Stimulated activated memory B cell treated with anti-CD40 and anti-IgM and Interleukin-4, amounts not matched to agents 10 μg/mL and 1 μg/mL and 100 μg/mL, for 72 hours (primary cell): ENCODE measurements at regions not wholly inside any gene's neighbourhood (a gene's known extent, or its start where the extent isn't known, plus 50 kb on each side); places are given as distances from the start of the nearest gene placed in this dataset.
"Not testable (repeated sequence)": the region's sequence is repeated elsewhere in the genome, so short reads cannot be mapped to it uniquely, and the experiment has no call there.

Experiments used
- ATAC-seq: fragments of 150-1000 bp; cut with Tn5 transposase; 2 replicates; pipeline ENCODE4 v1.10.0; 2021
- H3K27ac Mint-ChIP-seq: one replicate; pipeline ENCODE4 v1.8.0; 2022; ENCODE audit warnings: mild to moderate bottlenecking, mixed read lengths
- H3K27me3 Mint-ChIP-seq: one replicate; pipeline ENCODE4 v1.8.0; 2022; ENCODE audit warnings: mixed read lengths
- H3K36me3 Mint-ChIP-seq: one replicate; pipeline ENCODE4 v1.8.0; 2022; ENCODE audit warnings: mixed read lengths
- H3K4me1 Mint-ChIP-seq: one replicate; pipeline ENCODE4 v1.8.0; 2022; ENCODE audit warnings: mixed read lengths
- H3K4me3 Mint-ChIP-seq: one replicate; pipeline ENCODE4 v1.8.0; 2022; ENCODE audit warnings: mild to moderate bottlenecking, moderate library complexity, mixed read lengths
- H3K9me3 Mint-ChIP-seq: one replicate; pipeline ENCODE4 v1.8.0; 2022; ENCODE audit warnings: mixed read lengths

DNA sequence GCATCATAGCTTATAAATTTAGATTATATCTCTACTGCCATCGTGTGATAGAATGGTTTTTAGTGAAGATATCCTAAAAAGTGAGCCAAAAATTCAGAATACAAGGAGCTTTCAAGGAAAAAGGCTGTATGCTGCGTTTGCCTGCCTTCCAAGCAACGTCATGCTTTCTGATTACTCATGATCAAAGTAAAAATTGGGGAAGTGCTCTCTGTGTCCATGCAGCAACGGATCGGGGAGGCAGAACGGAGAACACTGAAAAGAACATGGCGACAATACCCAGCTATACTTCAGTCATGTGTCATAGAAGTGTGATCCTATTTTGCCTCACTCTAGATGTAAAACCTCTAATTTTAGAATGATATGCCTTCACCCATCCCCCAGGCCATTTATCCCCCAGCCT, 185.7 kb downstream of the SUCLG1 start:
- H3K4me3 Mint-ChIP-seq, result no peak overlapping the region
- peaks cover 5% of the 10 kb centered on the region for H3K27me3 Mint-ChIP-seq
- ATAC-seq, result no peak
- peaks cover 5% of the 10 kb centered on the region for H3K9me3 Mint-ChIP-seq
- H3K36me3 Mint-ChIP-seq, result no peaks in the 10 kb centered on the region
- H3K27ac Mint-ChIP-seq, result no peak overlapping the region
- H3K4me1 Mint-ChIP-seq, result no peaks in the 10 kb centered on the region

DNA sequence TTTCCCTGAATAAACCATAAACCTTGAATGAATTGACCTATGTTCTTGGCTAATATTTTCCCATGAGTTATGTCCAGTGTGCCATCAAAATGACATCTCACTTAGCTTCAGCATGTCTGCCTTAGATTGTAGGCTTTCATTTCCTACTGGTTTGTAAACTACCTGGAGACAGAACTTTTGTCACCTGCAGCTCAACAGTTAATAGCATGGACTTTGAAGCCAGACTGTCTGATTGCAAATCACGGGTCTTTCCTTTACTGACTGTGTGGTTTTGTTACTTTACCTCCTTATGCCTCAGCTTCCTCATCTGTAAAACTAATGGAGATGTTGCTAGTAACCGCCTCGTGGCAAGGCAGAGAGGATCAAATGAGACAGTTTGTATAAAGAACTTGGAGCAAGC, 187.1 kb downstream of the SUCLG1 start:
- Mint-ChIP-seq H3K27ac (no peak overlapping the region), H3K36me3 (no peaks in the 10 kb centered on the region), H3K9me3 (peaks cover 8% of the 10 kb centered on the region), H3K4me3 (no peak overlapping the region), H3K4me1 (no peaks in the 10 kb centered on the region), H3K27me3 (no peaks in the 10 kb centered on the region)
- no peak for ATAC-seq

DNA sequence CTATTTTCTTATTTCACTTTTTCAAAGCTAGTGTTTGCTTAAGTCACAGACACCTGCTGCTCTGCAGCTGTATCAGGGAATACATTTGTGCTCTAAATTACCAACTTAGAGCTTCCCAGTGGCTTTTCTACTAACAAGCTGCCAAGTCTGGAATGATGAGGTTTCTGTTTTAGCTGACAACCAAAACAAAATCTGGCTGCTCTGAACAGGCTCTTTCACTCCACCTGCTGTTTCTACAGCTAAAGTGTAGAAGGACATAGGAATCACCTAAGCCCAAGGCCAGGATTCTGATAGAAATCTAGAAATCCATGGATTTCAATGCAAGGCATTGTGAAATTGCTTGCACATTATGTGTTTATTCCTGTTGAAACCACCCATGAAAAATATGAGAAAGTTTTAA, 201.2 kb downstream of the SUCLG1 start:
- Mint-ChIP-seq H3K9me3 (peaks cover 8% of the 10 kb centered on the region), H3K27ac (no peak overlapping the region), H3K4me3 (no peak overlapping the region), H3K36me3 (no peaks in the 10 kb centered on the region), H3K4me1 (no peaks in the 10 kb centered on the region), H3K27me3 (peaks cover 9% of the 10 kb centered on the region)
- ATAC-seq, result no peak

DNA sequence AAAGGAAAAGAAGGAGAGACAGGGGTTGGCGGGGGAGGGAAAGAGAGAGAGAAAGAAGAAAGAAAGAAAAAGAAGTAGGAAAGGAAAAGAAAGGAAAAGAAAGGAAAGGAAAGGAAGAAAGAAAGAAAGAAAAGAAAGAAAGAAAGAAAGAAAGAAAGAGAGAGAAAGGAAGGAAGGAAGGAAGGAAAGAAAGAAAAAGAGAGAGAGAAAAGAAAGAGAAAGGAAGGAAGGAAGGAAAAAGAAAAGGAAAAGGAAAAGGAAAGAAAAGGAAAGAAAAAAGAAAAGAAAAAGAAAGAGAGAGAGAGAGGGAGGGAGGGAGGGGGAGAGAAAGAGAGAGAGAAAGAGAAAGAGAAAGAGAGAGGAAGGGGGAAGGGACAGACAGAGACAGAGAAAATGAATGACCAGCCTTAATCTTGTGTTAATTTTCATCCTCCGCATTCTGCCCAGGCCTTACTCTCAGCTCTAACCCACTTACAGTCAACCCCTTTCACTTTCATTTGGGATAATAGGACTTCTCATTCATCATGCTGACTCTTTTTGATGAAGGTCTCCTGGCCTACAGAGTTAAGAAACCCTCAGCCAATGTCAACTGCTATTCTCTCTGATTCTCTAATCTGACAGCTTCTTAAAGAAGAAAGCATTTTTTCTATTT, 207.3 kb downstream of the SUCLG1 start:
- Mint-ChIP-seq H3K27ac (no peak overlapping the region), H3K27me3 (no peaks in the 10 kb centered on the region), H3K4me3 (no peak overlapping the region), H3K9me3 (no peaks in the 10 kb centered on the region), H3K4me1 (peaks cover 8% of the 10 kb centered on the region), H3K36me3 (no peaks in the 10 kb centered on the region)
- ATAC-seq, result peak; percentile 16

DNA sequence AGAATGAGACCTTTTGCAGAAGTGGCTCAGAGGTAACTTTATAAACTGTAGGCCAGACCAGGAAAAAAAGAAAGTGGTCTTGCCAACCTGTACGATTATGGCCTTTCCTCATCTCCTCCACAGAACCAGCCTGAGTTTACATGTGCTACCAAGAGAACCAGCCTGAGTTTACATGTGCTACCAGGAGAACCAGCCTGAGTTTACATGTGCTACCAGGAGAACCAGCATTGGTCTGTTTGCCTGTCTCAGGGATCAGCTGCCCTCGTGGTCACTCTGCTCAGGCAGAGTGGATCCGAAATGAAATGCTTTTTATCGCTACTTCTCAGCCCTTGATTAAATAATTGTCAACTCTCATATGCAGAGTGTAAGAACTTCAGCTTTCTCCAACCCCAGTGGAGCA, 209.9 kb downstream of the SUCLG1 start:
- no peaks in the 10 kb centered on the region for H3K9me3 Mint-ChIP-seq
- no peaks in the 10 kb centered on the region for H3K36me3 Mint-ChIP-seq
- H3K4me1 Mint-ChIP-seq, result peaks cover 8% of the 10 kb centered on the region
- H3K27ac Mint-ChIP-seq, result no peak overlapping the region
- no peaks in the 10 kb centered on the region for H3K27me3 Mint-ChIP-seq
- H3K4me3 Mint-ChIP-seq, result no peak overlapping the region
- no peak for ATAC-seq

DNA sequence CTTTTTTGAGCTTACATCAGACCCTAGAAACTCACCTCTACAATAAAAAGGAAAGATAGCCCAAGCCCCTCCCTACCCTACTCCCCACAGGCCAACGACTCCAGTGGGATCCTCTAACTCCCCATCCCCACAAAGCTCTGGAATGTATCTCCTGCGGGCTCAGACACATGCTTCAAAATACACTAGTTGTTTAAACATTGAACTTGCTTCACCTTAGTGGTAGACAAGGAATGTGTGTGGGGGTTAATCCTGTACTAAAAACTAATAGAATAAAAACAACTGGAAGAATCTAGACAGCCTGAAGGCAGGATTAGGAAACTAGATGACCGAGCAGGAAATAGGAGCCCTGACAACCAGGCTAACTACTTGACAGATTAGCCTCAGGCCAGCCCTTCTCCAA, 211.5 kb downstream of the SUCLG1 start:
- Mint-ChIP-seq H3K4me3 (no peak overlapping the region), H3K9me3 (no peaks in the 10 kb centered on the region), H3K36me3 (no peaks in the 10 kb centered on the region), H3K27me3 (no peaks in the 10 kb centered on the region), H3K4me1 (peaks cover 8% of the 10 kb centered on the region), H3K27ac (no peak overlapping the region)
- no peak for ATAC-seq

DNA sequence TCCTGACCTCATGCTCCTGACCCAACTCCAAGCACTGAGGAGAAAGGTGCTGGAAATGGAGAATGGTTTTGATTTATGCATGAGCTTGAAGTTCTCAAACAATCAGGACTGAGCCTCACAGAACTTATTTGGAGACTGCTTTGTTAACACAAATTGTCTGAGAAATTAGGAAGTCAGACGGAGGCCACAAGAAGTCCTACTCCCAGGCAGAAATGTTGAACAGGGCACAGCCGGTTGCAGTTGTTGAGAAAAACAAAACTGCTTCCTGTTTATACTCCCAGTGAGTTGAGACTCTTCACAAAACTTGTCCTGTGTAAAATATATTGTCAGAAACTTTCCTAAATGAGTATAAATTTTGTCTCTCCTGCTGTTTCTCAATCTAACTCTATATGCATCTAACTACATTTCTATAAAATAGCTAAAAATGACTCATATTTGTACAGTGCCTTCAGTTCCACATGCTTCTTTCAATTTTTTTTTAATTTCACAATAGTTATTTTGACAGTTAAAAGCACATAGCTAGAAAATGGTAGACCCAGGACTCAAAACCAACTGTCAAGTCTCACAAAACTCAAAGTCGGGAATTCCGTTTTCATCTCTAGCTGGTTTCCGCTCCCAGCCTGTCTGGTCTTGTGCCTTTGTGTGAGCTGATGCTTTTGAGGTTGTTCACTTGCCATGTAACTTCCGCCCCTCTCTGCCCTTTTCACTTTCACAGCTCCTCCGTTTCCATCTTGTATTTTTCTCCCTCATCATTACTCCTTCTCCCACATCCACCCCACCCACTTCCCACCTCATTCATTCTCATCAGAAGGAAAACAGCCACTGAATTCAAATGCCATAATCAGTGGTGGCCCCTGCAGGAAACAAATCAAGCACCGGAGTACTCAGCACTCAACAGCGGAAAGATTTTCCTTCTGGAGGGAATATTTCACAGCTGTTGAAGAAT, 215.0 kb downstream of the SUCLG1 start:
- Mint-ChIP-seq H3K27me3 (no peaks in the 10 kb centered on the region), H3K4me3 (no peak overlapping the region), H3K9me3 (no peaks in the 10 kb centered on the region), H3K36me3 (no peaks in the 10 kb centered on the region), H3K4me1 (no peaks in the 10 kb centered on the region), H3K27ac (no peak overlapping the region)
- no peak for ATAC-seq

DNA sequence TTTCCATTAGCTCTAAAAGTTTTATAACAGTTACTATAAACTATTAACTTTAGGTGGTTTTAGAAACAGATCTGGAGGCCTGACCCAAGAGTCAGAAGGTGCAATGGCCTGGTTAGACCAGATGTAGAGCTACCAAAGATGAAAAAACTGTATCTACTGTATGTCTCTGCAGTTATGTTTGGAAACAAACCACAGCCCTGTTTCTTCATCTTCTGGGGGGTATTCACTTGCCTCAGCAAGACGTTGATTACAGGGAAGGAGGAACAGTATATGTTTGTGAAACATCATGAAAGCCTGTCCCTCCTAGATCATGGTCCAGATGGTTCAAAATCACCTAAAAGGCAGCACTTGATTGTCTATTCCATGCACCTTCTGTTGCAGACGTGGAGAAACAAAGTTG, 220.2 kb downstream of the SUCLG1 start:
- H3K27ac Mint-ChIP-seq, result no peak overlapping the region
- H3K4me3 Mint-ChIP-seq, result no peak overlapping the region

DNA sequence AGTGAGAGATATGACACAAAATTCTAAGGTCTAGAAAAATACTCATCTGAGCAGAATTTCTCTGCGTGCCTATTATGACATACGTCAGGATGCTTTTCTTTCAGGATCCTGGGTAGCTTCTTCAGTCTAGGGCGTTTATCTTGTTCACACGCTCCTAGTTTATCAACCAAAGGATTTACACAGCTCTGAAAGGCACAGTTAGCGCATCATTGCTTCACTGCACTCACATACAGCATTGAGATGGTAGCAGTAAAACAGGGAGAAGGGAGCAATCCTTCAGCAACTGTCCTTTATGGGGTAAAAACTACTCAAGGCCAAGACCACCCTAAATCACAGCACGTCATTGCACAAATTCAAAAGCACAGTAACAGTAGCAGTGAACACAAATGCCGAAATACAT, 222.8 kb downstream of the SUCLG1 start:
- H3K27ac Mint-ChIP-seq, result no peak overlapping the region
- no peaks in the 10 kb centered on the region for H3K9me3 Mint-ChIP-seq
- no peaks in the 10 kb centered on the region for H3K36me3 Mint-ChIP-seq
- H3K4me3 Mint-ChIP-seq, result no peak overlapping the region
- no peaks in the 10 kb centered on the region for H3K27me3 Mint-ChIP-seq
- no peak for ATAC-seq
- no peaks in the 10 kb centered on the region for H3K4me1 Mint-ChIP-seq

More for the DNA sequence above, 220.2 kb downstream of the SUCLG1 start:
- no peaks in the 10 kb centered on the region for H3K4me1 Mint-ChIP-seq
- no peak for ATAC-seq
- no peaks in the 10 kb centered on the region for H3K27me3 Mint-ChIP-seq
- H3K9me3 Mint-ChIP-seq, result no peaks in the 10 kb centered on the region
- no peaks in the 10 kb centered on the region for H3K36me3 Mint-ChIP-seq

DNA sequence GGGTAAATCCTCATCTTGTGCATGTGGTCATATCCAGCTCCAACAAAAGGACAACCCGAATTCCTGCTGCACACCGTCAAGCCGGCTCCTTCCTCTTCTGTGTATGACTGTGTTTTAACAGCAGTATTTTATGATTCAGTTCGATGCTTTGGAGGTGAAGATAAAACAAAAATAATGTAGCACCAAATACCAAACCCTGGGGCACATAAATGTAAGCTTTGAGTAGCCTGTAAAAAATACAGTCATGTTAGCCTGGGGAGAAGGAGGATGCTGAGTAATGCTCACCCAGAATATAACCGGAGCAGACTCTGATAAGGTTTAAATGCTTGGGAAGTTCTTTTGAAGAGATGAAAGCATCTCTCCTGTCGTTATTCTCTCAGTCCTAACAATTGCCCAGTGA, 225.0 kb downstream of the SUCLG1 start:
- Mint-ChIP-seq H3K9me3 (no peaks in the 10 kb centered on the region), H3K4me3 (no peak overlapping the region), H3K4me1 (no peaks in the 10 kb centered on the region), H3K27me3 (no peaks in the 10 kb centered on the region), H3K36me3 (no peaks in the 10 kb centered on the region), H3K27ac (no peak overlapping the region)
- no peak for ATAC-seq

DNA sequence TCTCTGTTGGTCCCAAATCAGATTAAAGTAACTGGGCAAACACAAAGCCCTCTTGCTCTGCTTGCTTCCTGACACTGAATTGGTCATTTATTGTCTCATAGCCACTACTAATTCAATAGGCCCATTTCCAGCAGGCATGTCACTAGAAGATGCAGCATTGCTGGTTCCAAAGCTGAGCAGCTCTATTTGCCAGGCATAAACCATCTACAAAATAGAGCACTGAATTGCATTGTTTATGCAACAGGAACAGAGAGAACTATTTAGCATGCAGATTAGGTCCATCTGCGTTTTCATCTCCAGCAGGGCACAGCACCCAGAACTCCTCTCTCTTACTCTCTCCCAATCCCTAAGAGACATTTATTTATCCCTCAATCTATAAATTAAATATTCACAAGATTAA, 227.6 kb downstream of the SUCLG1 start:
- peaks cover 3% of the 10 kb centered on the region for H3K9me3 Mint-ChIP-seq
- no peaks in the 10 kb centered on the region for H3K27me3 Mint-ChIP-seq
- H3K27ac Mint-ChIP-seq, result no peak overlapping the region
- no peak overlapping the region for H3K4me3 Mint-ChIP-seq
- ATAC-seq, result no peak
- no peaks in the 10 kb centered on the region for H3K36me3 Mint-ChIP-seq
- no peaks in the 10 kb centered on the region for H3K4me1 Mint-ChIP-seq

DNA sequence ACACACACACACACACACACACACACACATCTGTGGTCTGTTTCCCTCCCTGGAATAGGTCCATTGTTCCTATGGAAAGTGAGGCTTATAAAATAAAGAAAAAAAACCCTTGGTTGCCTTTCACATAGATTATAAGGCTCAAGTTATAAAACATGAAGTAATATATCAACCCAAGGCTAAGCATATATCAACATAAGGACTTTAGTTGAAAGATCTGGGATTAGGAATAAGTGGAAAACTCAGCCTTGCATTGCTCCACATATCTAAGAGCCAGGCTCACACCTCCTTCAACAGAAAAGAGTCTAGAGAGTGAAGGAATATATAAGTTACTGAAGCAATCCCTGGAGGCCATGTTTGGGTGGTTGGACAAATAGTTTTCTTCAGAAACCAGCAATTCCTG, 235.0 kb downstream of the SUCLG1 start:
- H3K27ac Mint-ChIP-seq, result no peak overlapping the region
- H3K9me3 Mint-ChIP-seq, result peaks cover 5% of the 10 kb centered on the region
- no peak overlapping the region for H3K4me3 Mint-ChIP-seq
- peaks cover 8% of the 10 kb centered on the region for H3K27me3 Mint-ChIP-seq
- no peaks in the 10 kb centered on the region for H3K36me3 Mint-ChIP-seq
- ATAC-seq, result no peak
- no peaks in the 10 kb centered on the region for H3K4me1 Mint-ChIP-seq

DNA sequence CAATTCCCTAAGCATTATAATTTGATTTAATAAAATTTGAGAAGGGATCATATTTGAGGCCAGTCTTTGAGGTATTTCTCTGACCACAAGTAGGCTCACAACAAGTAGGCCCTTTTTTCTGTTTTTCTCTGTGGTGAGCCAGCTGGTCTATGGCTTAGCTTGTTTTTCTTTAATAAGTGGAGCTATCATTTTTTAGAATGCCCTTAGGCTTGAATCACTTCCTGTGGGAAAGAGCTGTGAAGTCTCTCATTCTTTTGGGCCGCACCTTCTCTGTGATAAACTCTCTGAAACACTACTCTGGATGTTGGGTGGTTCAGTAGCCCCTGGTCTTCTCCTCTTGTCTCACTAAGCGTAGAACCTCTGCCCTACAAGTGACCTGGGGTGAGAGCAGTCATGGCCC, 235.9 kb downstream of the SUCLG1 start:
- ATAC-seq, result no peak
- Mint-ChIP-seq H3K27ac (no peak overlapping the region), H3K4me3 (no peak overlapping the region), H3K9me3 (peaks cover 5% of the 10 kb centered on the region), H3K36me3 (no peaks in the 10 kb centered on the region), H3K27me3 (peaks cover 8% of the 10 kb centered on the region), H3K4me1 (no peaks in the 10 kb centered on the region)

DNA sequence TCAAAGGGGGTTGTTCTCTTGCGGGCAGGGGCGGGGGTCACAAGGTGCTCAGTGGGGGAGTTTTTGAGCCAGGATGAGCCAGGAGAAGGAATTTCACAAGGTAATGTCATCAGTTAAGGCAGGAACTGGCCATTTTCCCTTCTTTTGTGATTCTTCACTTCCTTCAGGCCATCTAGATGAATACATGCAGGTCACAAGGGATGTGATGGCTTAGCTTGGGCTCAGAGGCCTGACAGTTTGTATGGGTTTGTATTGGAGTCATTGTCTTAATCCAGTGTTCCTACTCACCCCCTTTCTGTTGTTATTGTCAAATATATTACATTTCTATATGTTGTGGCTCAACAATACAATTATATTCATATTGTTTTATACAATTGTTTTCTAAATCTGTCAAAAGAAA, 238.0 kb downstream of the SUCLG1 start:
- not testable (repeated sequence) for H3K27me3 Mint-ChIP-seq, ATAC-seq, H3K4me3 Mint-ChIP-seq, H3K9me3 Mint-ChIP-seq, H3K27ac Mint-ChIP-seq, H3K36me3 Mint-ChIP-seq, H3K4me1 Mint-ChIP-seq

DNA sequence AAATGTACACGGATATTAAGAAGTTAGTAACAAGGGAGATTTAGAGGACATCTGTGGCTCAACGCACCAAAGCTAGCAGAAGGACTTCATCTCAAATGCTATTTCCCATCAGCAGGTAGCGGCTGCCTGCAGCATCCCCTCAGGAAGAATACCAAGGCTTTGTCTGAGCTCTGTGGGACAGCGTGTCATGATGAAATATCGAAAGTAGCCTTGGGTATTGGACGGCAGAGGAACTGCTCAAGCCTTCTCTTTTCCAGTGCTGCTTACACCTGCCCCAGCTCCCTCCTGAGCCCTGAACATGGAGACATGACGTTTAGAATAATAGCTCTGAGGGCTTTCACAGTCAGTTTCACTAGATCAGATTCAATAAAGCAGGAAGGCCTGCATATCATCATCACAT, 241.6 kb downstream of the SUCLG1 start:
- Mint-ChIP-seq H3K36me3 (no peaks in the 10 kb centered on the region), H3K9me3 (no peaks in the 10 kb centered on the region), H3K4me1 (no peaks in the 10 kb centered on the region), H3K27me3 (peaks cover 8% of the 10 kb centered on the region), H3K27ac (no peak overlapping the region), H3K4me3 (no peak overlapping the region)
- no peak for ATAC-seq

DNA sequence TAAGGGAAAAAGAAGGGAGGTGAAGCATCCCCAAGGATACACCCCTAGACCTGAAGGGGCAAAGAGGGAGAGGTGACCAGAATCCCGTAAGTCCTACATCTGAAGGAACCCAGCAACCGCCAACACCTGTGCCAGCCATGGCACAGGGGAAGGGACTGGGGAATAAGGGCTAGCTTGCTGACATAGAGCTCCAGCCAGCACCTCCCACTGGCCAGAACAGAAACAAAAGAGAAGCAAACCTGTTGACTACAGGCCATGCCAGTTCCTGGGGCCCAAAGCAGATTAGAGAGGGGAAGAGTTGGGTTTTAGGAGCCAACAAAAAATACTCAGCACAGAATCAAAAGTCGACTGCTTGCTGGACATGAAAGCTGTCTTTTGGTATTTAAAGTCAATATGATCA, 244.6 kb downstream of the SUCLG1 start:
- H3K4me3 Mint-ChIP-seq, result no peak overlapping the region
- no peak for ATAC-seq
- no peaks in the 10 kb centered on the region for H3K9me3 Mint-ChIP-seq
- no peaks in the 10 kb centered on the region for H3K27me3 Mint-ChIP-seq
- no peak overlapping the region for H3K27ac Mint-ChIP-seq
- H3K4me1 Mint-ChIP-seq, result no peaks in the 10 kb centered on the region
- no peaks in the 10 kb centered on the region for H3K36me3 Mint-ChIP-seq
